ENCODE measurements at regions not wholly inside any gene's neighbourhood (a gene's known extent, or its start where the extent isn't known, plus 50 kb on each side); places are given as distances from the start of the nearest gene placed in this dataset.
A peak's percentile ranks its signal among the peaks of the same experiment; 100 is the strongest.

DNA sequence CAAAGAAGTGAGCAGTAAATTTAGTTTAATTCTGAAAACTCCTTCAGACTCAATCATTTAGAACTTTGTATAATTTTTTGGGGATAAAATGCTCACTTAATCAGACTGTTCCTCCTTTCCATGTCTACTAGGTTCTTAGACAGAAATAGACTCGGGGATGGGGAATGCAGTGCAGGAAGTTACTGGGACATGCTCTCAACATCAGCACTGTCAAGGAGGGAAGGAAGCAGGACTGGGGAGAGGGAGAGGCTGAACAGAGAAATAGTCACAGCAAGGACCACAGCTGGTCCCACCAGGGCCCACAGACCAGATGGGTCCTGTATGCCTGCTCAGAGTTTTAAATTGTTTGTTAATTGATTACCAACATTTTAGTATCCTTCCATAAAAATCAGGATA lies 310.1 kb upstream of the MSX2 start:
- DNase-seq = no peak

DNA sequence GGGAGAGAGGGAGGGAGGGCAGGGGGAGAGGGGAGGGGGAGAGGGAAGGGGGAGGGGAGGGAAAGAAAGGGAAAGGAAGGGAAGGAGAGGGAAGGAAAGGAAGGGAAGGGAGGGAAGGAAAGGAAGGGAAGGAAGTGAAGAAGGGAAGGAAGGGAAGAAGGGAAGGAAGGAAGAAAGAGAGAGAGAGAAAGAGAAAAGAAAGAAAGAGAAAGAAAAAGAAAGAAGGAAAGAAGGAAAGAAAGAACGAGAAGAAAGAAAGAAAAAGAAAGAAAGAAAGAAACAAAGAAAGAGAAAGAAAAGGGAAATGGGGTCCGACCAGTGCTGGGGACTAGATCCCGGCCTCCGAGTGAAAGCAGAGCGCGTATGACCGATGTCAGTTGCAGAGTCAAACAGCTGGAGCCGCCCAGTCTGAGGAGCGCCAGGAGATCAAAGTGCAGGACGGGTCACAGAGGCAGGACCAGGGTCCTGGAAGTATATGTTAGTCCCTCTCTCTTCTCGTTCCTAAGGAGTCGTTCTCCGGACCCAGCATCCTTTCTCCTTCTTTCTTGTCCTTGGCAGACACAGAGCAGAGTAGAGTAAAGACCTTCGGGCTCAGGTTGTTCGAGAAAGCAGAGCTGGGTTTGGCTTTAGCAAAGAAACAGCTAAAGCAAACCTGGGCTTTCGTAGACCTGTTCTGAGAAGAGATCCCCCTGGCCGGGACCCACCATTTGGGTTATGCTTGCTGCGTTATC lies 305.4 kb upstream of the MSX2 start:
- peak; percentile 9 for DNase-seq

DNA sequence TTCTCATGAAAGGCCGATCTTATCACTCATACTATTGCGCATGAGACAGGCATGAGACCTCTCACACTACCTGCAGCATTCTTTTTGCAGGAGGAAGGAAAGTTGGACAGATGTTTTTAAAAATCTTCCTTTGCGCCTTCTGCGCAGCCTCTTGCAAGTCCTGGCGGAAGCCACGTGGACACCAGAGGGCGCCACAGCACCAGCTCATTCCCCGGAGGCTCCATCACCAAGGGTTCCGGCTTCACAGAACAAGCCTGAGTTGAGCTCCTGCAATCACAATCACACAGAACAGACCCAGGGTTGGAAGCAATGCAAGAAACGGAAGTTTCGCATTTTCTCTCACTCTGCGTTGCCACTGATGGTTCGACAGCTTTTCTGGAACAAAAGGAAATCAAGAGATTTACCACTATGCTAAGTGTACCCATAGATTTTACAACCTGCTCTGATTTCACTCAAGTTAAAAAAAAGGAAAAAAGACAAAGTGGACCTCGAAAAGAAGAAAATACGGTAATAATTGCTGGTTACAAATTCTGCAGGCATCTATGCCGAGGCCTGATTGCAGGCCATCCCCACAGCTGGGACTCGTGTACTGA lies 304.7 kb upstream of the MSX2 start:
- DNase-seq = peak; percentile 88

DNA sequence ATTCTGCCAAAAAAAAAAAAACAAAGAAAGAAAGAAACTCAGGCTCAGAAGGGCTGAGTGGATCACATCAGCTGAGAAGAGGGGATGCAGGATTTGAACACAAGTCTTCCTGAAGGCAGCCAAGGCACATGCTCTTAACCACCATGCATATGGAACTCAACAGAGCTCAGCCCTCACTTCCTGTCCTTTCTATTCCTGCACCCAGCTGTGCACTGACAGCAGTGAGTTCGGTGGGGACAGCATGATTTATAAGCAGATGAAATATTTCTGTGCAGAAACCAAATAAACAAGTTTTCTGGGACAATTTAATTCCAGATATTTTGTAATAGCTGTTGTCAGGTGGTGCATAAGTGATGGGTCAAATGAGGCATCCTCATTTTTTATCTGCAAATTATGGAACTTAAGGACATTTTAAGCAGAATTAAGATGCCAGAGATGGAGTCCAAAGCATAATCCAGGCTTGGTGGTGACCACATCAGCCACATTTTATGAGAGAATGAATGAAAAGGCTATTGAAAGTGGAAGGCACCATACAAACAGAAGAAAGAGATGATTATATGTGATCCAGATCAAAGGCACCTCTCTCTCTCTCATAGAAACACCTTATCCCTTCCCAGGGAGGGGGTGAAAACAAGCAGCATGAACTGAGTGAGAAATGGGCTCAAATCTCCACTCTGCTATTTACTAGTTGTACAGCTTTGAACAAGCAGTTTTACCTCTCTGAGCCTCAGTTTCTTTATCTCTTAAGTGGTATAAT lies 303.6 kb upstream of the MSX2 start:
- no peak for DNase-seq

DNA sequence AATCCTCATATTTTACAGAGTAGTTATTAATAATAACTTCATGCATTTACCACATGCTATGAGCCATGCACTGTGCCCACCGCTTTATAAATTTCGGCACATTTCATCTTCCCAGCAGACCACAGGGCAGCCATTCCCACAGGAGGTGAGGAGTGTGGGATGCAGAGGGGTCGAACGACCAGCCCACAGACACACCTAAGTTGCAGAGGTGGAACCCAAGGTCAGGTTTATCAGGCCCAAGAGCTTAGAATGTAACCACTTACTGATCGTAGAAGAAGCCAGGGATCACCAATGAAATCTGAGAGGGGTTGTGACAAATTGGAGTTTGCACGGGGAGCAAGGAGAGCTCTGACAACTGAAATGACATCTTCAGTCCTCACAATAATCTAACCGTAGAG lies 303.0 kb upstream of the MSX2 start:
- DNase-seq = no peak

DNA sequence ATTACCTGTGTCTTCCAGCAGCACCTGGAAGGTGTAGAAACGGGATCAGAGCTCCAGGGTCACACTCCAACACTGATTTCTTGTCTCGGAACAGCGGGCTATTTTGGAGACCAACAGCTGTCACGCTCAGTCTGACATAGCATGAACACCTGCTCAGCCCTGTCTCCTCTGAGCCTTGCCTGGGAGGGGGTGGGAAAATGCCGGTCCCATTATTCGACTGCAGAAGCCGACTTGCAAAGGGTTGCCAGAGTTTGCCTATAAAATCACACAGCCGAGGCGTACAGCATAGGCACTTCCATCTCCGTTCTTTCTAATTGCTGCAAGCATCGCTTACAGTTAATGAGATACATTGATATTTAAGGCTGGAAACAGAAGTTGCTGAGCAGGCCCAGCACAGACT lies 300.8 kb upstream of the MSX2 start:
- no peak for DNase-seq

DNA sequence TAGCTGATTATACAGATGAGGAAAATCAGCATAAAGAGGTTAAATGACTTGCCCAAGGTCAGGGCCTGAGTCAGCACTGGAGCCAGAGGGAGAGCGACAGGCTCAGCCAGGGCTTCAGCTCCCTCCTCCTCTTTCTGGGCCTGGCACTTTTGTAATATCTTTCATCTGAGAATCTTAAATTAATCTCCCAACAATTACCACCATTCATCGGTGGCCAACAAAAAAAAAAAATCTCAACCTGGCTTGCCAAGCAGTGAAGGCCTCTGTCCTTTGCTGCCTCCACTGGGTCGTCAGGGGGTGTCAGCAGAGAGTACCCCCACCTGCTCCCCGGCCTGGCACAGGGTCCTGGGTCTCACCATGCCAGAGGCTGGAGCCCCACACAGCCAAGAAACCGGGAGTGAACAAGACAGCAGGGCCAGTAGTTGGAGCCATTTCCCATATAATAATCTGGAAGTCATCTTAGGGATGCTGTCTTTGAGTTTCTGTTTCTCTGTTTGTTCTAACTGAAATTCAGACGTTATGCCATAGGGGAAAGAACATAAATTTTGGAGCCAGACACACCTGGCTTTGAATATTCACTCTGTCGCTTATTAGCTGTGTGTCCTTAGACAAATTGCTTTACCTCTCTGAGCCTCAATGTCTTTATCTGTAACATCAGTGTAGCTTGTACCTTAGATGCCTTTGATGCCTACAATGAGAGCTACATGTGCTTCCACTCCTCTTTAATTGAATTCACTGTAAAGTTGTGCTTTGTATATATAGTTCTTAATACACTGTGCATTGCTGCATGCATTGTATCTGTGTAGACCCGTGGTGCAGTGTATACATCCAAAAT lies 299.9 kb upstream of the MSX2 start:
- DNase-seq = no peak

DNA sequence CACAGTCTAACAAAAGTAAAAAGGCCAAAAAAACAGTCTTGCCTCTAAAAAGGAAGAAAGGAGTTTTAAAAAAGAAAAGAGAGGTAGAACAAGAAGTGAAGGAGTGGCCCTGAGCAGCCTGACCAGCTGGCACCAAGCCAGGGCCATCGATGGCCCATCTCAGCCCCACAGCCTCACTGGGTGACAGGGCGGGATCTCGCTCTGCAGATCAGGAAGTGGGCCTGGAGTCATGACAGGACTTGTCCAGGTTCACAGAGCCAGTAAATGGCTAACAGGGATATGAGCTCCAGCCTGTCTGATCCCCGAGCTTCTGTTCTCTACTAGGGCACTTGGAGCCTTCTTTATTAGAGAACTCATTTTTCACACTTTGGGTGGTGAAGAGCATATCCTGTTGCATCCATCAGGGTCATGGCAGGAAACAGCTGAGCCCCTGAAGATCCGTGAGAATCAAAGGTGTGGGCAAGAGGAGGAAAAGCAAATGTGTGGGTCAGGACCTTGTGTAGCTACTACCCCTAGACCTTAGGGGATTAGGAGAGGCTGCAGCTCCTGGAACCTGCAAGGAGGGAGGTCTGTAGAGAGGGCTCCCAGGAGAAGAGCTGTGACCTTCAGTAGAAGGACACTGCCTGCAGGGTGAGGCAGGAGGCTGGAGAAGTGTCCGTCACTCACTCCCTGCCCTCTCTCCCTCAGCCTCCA lies 299.0 kb upstream of the MSX2 start:
- DNase-seq = no peak

DNA sequence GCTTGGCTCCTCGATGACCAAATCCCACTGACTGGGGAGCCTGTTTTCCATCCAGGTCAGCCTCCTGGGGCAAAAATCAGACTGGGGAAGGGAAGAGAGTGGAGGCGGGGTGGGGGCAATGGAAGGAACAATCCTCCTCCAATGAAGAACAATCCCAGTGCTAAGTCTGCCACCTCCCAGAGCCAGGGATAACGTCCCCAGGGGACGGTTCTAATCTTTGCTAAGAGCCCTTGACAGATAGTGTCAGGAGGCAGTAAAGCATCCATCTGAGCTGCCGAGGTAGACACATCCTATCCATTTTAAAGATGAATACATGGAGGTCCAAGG lies 298.5 kb upstream of the MSX2 start:
- DNase-seq = no peak

DNA sequence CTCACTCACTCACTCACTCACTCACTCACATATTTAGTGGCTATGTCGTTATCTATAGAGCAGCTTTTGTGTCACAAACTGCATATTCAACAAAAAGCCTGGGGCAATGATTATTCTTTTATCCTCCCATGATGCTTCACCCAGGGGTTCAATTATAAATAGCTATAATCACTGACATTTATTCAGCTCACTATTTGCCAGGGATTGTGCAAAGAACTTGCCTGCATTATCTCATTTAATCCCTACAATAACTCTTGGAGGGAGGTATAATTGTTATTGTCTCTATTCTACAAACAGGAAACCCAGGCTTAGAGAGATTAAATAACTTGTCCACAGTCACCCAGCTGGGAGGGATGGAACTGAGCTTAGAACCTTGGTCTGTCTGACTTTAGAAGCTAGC lies 298.0 kb upstream of the MSX2 start:
- DNase-seq = no peak

DNA sequence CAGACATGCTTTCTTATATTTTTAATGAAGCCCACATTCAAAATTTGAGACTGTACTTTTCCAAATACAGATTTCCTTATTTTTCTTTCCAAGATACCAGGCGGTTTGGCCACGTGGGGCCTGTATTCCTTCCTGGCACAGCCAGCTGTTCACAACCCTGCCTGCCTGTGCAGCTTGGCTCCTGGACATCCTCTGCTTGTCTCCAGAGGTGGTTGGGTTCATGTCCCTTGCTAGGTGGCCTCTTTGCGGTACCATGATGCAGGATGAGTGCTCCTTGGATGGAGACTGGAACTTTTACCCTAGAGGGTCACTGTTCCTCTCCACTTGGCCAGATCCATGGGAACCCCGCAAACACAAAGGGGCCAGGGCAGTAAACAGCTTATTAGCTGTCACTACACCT lies 297.5 kb upstream of the MSX2 start:
- DNase-seq = no peak

DNA sequence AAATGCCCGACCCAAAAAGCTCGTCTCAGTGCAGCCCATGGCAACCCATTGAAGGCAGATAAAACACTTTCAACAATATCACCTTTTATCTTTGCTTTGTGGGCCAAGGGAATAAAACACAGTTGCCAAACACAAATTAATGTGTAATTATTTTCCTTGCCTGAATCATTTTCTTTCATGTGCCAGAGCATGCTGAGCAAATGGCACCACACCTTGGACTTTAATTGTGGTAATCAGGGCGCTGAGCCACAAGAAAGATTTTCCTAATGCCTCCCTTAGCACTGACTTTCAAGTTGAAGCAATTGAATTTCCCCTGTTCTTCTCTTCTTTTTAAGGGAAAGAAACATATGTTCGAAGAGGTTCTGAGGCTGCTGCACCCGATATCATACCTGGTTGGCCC lies 297.1 kb upstream of the MSX2 start:
- DNase-seq = no peak

DNA sequence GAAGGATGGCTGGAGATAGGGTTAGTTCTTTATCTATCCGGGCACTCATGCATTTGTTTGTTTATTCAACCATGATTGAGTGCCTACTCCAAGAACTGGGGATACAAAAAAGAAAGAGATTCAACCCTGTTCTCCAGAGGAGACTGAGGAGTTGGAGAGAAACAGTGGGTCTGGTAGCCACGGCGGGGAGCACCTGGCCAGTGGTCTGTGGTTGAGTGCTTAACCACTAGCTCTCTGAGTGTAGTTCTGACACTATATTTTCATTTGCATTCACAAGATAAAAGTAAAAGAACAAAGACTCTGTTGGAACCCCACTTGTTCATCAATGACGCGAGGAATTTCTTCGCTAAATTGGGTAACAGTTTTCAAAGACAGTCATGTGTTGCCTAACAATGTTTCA lies 295.5 kb upstream of the MSX2 start:
- DNase-seq = no peak

DNA sequence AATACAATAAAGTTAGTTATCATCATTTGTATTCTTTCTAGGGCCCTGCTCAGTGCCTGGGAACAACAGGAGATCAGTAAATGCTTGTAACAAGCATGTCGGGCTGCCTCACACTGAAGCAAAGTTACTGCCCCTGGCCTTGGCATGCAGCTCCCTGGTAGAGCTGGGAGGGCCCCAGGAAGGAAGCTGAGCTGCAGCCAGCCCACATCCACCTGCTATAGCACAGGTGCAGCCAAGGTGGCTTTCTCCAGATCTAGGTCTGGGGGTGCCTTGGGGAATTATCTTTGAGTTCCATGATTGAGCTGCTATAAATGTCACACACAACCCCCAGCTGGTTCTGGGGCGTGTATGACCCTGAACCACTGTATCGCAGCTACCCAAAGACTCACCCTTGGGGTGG lies 293.4 kb upstream of the MSX2 start:
- no peak for DNase-seq

DNA sequence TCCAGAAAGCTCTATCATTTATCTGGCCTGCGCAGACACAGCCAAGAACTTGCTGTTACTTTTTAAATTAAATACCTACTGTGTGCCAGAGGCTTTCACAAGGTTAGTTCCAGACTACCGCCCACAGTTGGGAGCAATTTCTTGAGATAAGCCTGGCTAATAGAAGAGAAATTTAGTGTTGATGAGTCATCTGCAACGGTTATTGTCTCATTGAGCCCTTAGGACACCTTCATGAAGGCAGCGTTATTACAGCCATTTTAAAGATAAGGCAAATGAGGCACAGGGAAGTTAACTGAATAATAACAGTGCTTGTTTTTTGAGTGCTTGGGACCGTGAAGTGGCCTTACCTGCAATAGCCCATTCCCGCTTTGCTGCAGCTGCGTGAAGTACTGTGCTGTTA lies 292.9 kb upstream of the MSX2 start:
- no peak for DNase-seq

DNA sequence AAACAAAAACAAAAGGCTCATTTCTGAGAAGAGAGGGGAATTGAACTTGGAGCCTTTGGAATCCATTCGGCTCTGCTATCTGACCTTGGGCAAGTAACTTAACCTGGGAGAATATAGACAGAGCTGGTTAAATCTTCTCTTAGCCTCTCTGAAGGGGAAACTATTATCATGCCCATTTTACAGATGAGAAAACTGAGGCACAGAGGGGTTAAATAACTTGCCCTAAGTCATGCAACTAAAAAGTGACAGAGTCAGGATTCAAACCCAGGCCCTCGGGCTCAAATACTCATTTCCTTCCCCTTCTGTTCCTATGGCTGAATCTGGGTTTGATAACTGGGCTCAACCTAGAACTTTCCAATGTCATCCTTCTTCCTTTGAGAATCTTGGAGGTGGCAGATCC lies 291.3 kb upstream of the MSX2 start:
- DNase-seq = no peak

DNA sequence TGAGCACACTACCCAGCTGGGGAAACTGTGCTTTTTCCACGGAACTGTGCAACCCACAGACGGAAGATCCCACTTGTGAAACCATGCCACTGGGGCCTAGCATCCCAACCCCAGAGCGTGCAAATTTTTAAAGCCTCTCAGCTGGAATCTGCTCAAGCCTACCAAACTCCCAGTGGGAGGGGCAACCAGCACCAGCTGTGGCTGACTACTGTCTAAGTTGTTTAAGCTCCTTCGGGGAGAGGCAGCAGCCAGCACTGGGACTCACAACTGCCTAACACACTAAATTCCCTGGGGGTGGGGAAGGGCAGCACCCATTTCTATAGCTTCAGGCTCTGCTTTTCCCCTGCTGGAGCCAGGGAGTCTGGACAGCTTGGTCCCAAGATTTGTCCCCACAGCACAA lies 287.6 kb upstream of the MSX2 start:
- no peak for DNase-seq

DNA sequence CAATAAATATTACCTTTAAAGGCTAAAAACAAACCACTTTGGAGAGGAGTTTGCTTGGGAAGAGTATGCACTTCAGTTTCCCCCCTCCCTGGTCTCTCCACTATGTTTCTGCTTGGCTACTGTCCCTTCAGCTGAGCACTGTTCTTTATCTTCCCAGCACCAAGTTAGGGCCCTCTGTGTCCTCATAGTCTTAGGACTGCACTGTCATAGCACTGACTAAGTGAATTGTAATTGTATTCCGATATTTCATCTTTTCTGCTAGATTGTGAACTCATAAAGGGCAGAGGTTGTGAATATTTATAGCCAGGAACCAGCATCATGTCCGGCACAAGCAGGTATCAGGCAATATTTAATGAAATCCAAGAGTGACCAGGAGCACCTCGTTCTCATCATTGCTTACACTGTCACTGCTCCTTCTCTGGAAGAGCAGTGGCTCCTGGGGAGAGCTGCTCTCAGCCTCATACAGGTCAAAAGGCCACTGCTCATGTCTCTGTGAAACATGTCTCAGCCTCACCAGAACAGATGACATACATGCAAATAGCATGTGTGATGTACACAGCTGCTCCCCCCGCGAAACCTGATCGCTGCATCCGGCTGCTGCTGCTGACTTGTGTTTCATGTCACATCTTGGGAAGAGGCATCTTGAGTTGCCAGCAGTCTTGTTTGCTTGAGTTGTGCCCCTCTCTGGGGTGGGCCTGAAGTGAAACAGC lies 279.7 kb upstream of the MSX2 start:
- no peak for DNase-seq

DNA sequence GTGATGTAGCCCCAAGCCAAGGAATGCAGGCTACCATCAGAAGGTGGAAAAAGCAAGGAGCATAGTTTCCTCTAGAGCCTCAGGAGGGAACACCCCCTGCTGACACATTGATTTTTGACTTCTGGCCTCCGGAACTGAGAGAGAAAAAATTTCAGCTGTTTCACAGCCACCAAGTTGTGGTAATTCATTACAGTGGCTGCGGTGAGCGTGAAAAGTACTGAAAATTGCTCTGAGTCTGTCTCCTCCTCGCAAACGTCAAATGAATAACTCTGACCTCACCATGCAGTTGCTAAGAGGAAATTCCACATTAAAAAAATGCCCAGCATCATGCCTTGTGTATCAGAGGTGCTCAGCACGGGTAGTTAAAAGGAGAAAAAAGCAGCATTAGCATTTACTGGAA lies 277.9 kb upstream of the MSX2 start:
- no peak for DNase-seq

DNA sequence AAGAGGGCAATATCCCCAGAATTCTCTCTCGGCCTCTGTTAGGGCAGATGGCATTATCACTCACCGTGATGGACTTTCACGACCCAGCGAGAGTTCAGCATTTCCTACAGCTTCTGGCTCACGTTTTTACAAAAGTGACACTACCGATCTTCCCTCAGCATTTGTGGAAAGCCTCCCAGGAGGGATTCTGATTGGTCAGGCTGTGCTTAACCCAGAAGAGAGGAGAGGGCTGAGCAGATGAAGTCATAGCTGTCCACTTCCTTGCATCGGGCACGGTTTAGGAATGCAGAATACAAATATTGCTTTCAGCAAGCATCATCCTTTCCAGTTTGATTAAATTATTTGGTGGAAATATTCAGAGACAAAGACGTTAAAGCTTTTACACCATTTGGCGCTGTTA lies 277.4 kb upstream of the MSX2 start:
- no peak for DNase-seq

DNA sequence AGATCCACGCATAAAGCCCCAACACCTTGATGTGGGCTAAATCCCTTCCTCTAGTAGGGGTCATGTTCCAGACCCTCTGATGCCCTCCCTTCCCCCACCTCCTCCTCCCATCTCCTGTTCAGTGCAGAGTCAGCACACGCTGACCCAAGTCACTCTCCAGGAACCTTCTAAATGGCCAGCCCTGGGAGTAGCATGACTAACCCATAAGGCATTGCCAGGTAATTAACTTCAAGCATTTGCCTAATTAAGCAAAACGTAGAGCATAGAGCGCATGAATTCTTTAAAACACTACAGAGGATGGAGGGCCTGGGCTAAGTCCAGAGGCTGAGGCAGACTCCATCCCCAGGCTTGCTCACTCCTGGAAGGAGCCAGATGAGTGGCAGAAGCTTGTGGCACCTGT lies 276.3 kb upstream of the MSX2 start:
- DNase-seq = no peak

DNA sequence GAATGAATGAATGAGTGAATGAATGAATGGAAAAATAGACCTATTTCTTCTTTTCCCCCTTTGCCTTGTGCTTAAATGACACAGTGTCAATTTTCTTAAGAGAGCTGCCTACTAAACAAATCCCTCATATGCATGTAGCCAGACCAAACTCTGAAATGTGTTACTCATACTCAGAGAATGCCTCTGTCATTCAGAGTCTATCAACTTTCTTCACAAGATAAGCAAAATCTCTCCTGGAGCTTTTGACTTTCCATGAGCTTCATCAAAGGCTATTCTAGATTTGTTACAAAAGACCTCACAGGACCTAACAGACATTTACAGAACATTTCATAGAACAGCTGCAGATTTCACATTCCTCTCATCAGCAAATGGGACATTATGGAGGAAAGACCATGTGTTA lies 275.7 kb upstream of the MSX2 start:
- no peak for DNase-seq
